ENCODE measurements at regions not wholly inside any gene's neighbourhood (a gene's known extent, or its start where the extent isn't known, plus 50 kb on each side); places are given as distances from the start of the nearest gene placed in this dataset.

DNA sequence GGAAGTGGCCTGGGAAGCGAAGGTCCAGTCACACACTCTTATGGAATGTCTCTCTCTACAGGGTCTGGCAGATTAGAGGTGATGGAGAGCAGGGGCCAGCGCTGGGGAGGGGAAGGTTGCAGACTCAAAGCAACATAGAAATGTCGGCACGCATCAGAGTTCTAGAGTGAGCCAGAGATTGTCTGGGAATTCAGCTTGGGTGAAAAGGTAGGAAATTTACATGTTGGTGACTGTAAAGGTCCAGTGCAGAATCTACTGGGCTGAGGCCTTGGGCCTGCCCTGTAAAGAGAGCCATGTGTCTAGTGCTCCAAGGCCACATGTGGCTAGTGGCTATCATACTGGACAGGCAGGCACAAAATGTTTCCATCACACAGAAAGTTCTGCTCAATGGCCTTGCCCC lies 80.8 kb downstream of the FOXA2 start:
- Histone ChIP-seq H3K9me3 (ENCODE audit: low read length) (no peaks in the 10 kb centered on the region), H4K20me1 (ENCODE audit: low read length) (no peaks in the 10 kb centered on the region), H2AFZ (ENCODE audit: low read length) (no peak overlapping the region), H3F3A (ENCODE audit: low read length, unreplicated experiment) (no peaks in the 10 kb centered on the region), H3K9me2 (replicated peaks; ENCODE audit: low read length) (no peaks in the 10 kb centered on the region; the same call in 1 of the 2 replicates), H3K79me2 (ENCODE audit: low read length) (no peaks in the 10 kb centered on the region), H3K27me3 (ENCODE audit: low read length) (no peaks in the 10 kb centered on the region), H3K4me2 (ENCODE audit: low read length) (no peak overlapping the region), H3K4me3 (ENCODE audit: low read length) (no peak overlapping the region), H3K36me3 (ENCODE audit: low read depth, low read length) (no peaks in the 10 kb centered on the region), H3K27ac (ENCODE audit: low read length) (no peak overlapping the region), H3K4me1 (ENCODE audit: insufficient read depth, low read length) (no peaks in the 10 kb centered on the region), H3K9ac (ENCODE audit: low read length) (no peak overlapping the region)
- no TSS peak for BruUV-seq (replicated peaks)
- intact Hi-C loops (cut with micrococcal nuclease) = no loop called here
- ChIA-PET CTCF (no interaction called here), POLR2A (ENCODE audit: unreplicated experiment) (no interaction called here)
- DNase-seq (no peak), ATAC-seq (no peak)
- TF ChIP-seq, protein P1, sequence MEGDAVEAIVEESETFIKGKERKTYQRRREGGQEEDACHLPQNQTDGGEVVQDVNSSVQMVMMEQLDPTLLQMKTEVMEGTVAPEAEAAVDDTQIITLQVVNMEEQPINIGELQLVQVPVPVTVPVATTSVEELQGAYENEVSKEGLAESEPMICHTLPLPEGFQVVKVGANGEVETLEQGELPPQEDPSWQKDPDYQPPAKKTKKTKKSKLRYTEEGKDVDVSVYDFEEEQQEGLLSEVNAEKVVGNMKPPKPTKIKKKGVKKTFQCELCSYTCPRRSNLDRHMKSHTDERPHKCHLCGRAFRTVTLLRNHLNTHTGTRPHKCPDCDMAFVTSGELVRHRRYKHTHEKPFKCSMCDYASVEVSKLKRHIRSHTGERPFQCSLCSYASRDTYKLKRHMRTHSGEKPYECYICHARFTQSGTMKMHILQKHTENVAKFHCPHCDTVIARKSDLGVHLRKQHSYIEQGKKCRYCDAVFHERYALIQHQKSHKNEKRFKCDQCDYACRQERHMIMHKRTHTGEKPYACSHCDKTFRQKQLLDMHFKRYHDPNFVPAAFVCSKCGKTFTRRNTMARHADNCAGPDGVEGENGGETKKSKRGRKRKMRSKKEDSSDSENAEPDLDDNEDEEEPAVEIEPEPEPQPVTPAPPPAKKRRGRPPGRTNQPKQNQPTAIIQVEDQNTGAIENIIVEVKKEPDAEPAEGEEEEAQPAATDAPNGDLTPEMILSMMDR (conservative IDR thresholded peaks at IDR 0.05; ENCODE audit: low read depth, low read length) = no peak
- TF ChIP-seq EZH2phosphoT487 (IDR thresholded peaks at IDR 0.05; ENCODE audit: borderline replicate concordance, low read length) (no peak), EZH2 (IDR thresholded peaks at IDR 0.05; ENCODE audit: low read length, unreplicated experiment) (no peak)

DNA sequence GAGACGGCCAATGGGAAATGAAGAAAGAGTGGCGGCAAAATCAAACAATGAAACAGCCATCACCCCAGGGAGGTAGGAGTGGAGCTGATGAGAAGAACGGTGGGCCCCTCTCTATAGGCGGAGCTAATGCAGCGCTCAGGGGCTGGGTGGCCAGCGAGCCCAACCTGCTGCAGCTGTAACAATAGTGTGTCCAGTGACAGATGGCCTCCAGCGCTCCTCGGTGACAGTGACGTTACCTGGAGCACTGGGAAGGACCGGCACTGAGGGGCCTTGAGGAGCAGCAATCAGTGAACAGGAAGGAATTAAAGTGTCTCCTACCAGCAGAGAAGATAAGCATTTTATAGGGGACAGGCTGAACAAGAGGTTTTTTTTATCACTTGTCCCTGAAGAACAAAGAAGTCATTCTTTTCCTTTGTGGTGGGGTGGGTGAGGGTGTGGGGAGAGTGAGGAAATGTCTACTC lies 81.6 kb downstream of the FOXA2 start:
- ATAC-seq = no peak; the same call in 1 of the 2 replicates
- Histone ChIP-seq H3K9ac (ENCODE audit: low read length) (no peak overlapping the region), H3K4me2 (ENCODE audit: low read length) (no peak overlapping the region), H3K4me3 (ENCODE audit: low read length) (no peak overlapping the region), H3K9me2 (replicated peaks; ENCODE audit: low read length) (no peaks in the 10 kb centered on the region; the same call in 1 of the 2 replicates), H3K9me3 (ENCODE audit: low read length) (no peaks in the 10 kb centered on the region), H2AFZ (ENCODE audit: low read length) (no peak overlapping the region), H3K27ac (ENCODE audit: low read length) (no peak overlapping the region), H3K4me1 (ENCODE audit: insufficient read depth, low read length) (peaks cover under 1% of the 10 kb centered on the region; the same call in 1 of the 2 replicates), H3K36me3 (ENCODE audit: low read depth, low read length) (no peaks in the 10 kb centered on the region), H3K27me3 (ENCODE audit: low read length) (no peaks in the 10 kb centered on the region), H4K20me1 (ENCODE audit: low read length) (no peaks in the 10 kb centered on the region), H3F3A (ENCODE audit: low read length, unreplicated experiment) (no peaks in the 10 kb centered on the region), H3K79me2 (ENCODE audit: low read length) (no peaks in the 10 kb centered on the region)
- TF ChIP-seq EZH2phosphoT487 (IDR thresholded peaks at IDR 0.05; ENCODE audit: borderline replicate concordance, low read length) (no peak), EZH2 (IDR thresholded peaks at IDR 0.05; ENCODE audit: low read length, unreplicated experiment) (no peak)
- TF ChIP-seq, protein P1 (conservative IDR thresholded peaks at IDR 0.05; ENCODE audit: low read depth, low read length) = no peak
- CTCF ChIA-PET = no interaction called here
- intact Hi-C loops (cut with micrococcal nuclease) = no loop called here
- DNase-seq = no peak
- no TSS peak for BruUV-seq (replicated peaks)
- POLR2A ChIA-PET (ENCODE audit: unreplicated experiment) = no interaction called here

DNA sequence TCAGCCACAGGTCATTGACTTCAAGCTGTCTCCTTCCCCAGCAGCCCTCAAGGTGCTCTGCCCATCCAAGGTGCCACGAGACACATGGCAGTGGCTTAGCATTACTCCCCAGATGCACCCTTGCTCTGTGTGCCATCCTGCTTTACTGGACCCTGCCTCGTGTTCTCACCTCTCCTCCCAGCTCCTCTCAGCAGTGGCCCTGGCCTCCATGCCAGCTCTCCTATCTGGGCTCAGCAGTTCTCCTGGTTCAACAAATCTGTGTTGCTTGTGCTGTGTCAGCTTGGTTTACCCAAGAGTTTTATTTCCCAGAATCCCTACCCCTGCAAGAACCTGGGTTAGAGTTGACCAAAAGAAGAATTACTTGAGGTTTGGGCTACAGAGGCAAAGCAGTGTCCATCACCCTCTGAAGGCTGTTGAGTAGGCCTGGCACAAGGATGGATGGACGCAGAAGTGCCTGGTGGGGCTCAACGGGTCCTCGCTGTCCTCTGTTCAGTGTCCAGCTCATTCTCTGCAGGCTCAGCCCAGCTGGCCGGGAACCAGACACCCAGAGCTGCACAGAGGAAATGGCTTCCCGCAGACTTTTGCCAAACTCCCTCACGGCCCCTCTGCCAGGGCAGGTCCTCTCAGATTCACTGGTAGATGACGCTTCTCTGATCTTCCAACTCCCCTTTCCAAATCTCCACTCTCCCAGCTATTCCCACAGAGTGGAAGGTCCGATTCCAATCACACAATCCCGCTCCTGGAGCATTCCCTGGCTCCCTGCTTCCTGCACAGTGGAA lies 82.6 kb downstream of the FOXA2 start:
- H3K27ac ChIP-seq (ENCODE audit: low read length) = no peak overlapping the region
- POLR2A ChIA-PET (ENCODE audit: unreplicated experiment) = no interaction called here
- no peaks in the 10 kb centered on the region for H3F3A ChIP-seq (ENCODE audit: low read length, unreplicated experiment)
- CTCF ChIA-PET = no interaction called here
- no peaks in the 10 kb centered on the region; the same call in 1 of the 2 replicates for H3K9me2 ChIP-seq (replicated peaks; ENCODE audit: low read length)
- no peak overlapping the region for H3K4me3 ChIP-seq (ENCODE audit: low read length)
- no peaks in the 10 kb centered on the region for H3K9me3 ChIP-seq (ENCODE audit: low read length)
- TF ChIP-seq EZH2phosphoT487 (IDR thresholded peaks at IDR 0.05; ENCODE audit: borderline replicate concordance, low read length) (no peak), EZH2 (IDR thresholded peaks at IDR 0.05; ENCODE audit: low read length, unreplicated experiment) (no peak)
- TF ChIP-seq, protein P1 (conservative IDR thresholded peaks at IDR 0.05; ENCODE audit: low read depth, low read length) = no peak
- intact Hi-C loops (cut with micrococcal nuclease) = no loop called here
- peaks cover 10% of the 10 kb centered on the region for H3K4me1 ChIP-seq (ENCODE audit: insufficient read depth, low read length)
- no TSS peak for BruUV-seq (replicated peaks)
- no peaks in the 10 kb centered on the region for H3K79me2 ChIP-seq (ENCODE audit: low read length)
- no peak overlapping the region for H3K9ac ChIP-seq (ENCODE audit: low read length)
- no peak for ATAC-seq
- no peaks in the 10 kb centered on the region for H3K27me3 ChIP-seq (ENCODE audit: low read length)
- no peak overlapping the region for H2AFZ ChIP-seq (ENCODE audit: low read length)
- H3K4me2 ChIP-seq (ENCODE audit: low read length) = no peak overlapping the region
- DNase-seq = no peak
- H4K20me1 ChIP-seq (ENCODE audit: low read length) = no peaks in the 10 kb centered on the region
- no peaks in the 10 kb centered on the region for H3K36me3 ChIP-seq (ENCODE audit: low read depth, low read length)

Data from PC-3 (cell line).